HepG2 (cell line): ENCODE measurements at regions not wholly inside any gene's neighbourhood (a gene's known extent, or its start where the extent isn't known, plus 50 kb on each side); places are given as distances from the start of the nearest gene placed in this dataset.
A peak's percentile ranks its signal among the peaks of the same experiment; 100 is the strongest.

Source experiments
- AGO1 ChIP-seq: fragments of 200-400 bp; formaldehyde crosslinking; IDR thresholded peaks from 2 replicates; pipeline ENCODE4 v1.6.1; 2017; ENCODE audit warnings: mild to moderate bottlenecking, low read depth, low read length, moderate library complexity; ENCODE audit not compliant: poor library complexity, severe bottlenecking
- CBX2 ChIP-seq, 2 experiments: fragments of 200-600 bp in 1 of 2; sonication (generic); formaldehyde crosslinking in 1 of 2; IDR thresholded peaks; 2 replicates each; pipeline versions ENCODE4 v1.7.0 to v1.8.1; 2018 to 2022; ENCODE audit warnings: low read depth in 2 of 2, low read length in 1 of 2, mild to moderate bottlenecking in 1 of 2, missing genetic modification reagents in 1 of 2
- GABPB1 ChIP-seq: IDR thresholded peaks from 2 replicates; pipeline ENCODE4 v1.6.1; 2016; ENCODE audit warnings: mild to moderate bottlenecking, missing genetic modification reagents, moderate library complexity, missing compliant biosample characterization
- KLF12 ChIP-seq: sonication (generic); formaldehyde crosslinking; IDR thresholded peaks from 2 replicates; pipeline ENCODE4 v1.4.0; 2020; ENCODE audit warnings: missing genetic modification reagents, borderline replicate concordance
- MBD4 ChIP-seq: IDR thresholded peaks from 2 replicates; pipeline ENCODE4 v1.6.1; 2012; ENCODE audit warnings: low read length, inconsistent platforms, borderline replicate concordance
- MED8 ChIP-seq: sonication (generic); formaldehyde crosslinking; IDR thresholded peaks from 2 replicates; pipeline ENCODE4 v1.8.1; 2023; ENCODE audit warnings: mild to moderate bottlenecking, missing genetic modification reagents; ENCODE audit not compliant: insufficient replicate concordance
- NR2F6 ChIP-seq, 2 experiments: IDR thresholded peaks; 2 replicates each; pipeline ENCODE4 v1.6.1; 2016; ENCODE audit warnings: antibody characterized with exemption in 1 of 2, mild to moderate bottlenecking in 1 of 2
- UBTF ChIP-seq: sonication (generic); formaldehyde crosslinking; IDR thresholded peaks from 2 replicates; pipeline ENCODE4 v1.4.0; 2020; ENCODE audit warnings: mild to moderate bottlenecking, missing genetic modification reagents
- ZBTB4 ChIP-seq: sonication (generic); formaldehyde crosslinking; IDR thresholded peaks from 2 replicates; pipeline ENCODE4 v1.4.0; 2020; ENCODE audit warnings: missing genetic modification reagents, mild to moderate bottlenecking, borderline replicate concordance
- ZBTB8A ChIP-seq: sonication (generic); formaldehyde crosslinking; IDR thresholded peaks from 2 replicates; pipeline ENCODE4 v1.4.0; 2020; ENCODE audit warnings: mild to moderate bottlenecking, low read depth, missing genetic modification reagents, borderline replicate concordance
- ZNF232 ChIP-seq: sonication (generic); formaldehyde crosslinking; IDR thresholded peaks from 2 replicates; pipeline ENCODE4 v1.4.0; 2020; ENCODE audit warnings: missing genetic modification reagents, borderline replicate concordance
- ZNF274 ChIP-seq: sonication (generic); formaldehyde crosslinking; IDR thresholded peaks from 2 replicates; pipeline ENCODE4 v1.5.1; 2020; ENCODE audit warnings: mild to moderate bottlenecking, missing genetic modification reagents
- ZNF550 ChIP-seq: sonication (generic); formaldehyde crosslinking; IDR thresholded peaks from 2 replicates; pipeline ENCODE4 v1.4.0; 2020; ENCODE audit warnings: mild to moderate bottlenecking, missing genetic modification reagents, borderline replicate concordance
- ZNF577 ChIP-seq: sonication (generic); formaldehyde crosslinking; IDR thresholded peaks from 2 replicates; pipeline ENCODE4 v1.4.0; 2020; ENCODE audit warnings: mild to moderate bottlenecking, low read depth, missing genetic modification reagents, borderline replicate concordance
- TF ChIP-seq, protein P1 (sequence below): sonication (generic); formaldehyde crosslinking; IDR thresholded peaks from 2 replicates; pipeline ENCODE4; 2020; ENCODE audit warnings: missing genetic modification reagents, mild to moderate bottlenecking, borderline replicate concordance
- TF ChIP-seq, protein P2 (sequence below): sonication (generic); formaldehyde crosslinking; IDR thresholded peaks from 2 replicates; pipeline ENCODE4 v1.5.1; 2020; ENCODE audit warnings: missing genetic modification reagents, mild to moderate bottlenecking, borderline replicate concordance

- TF ChIP-seq, protein P1, sequence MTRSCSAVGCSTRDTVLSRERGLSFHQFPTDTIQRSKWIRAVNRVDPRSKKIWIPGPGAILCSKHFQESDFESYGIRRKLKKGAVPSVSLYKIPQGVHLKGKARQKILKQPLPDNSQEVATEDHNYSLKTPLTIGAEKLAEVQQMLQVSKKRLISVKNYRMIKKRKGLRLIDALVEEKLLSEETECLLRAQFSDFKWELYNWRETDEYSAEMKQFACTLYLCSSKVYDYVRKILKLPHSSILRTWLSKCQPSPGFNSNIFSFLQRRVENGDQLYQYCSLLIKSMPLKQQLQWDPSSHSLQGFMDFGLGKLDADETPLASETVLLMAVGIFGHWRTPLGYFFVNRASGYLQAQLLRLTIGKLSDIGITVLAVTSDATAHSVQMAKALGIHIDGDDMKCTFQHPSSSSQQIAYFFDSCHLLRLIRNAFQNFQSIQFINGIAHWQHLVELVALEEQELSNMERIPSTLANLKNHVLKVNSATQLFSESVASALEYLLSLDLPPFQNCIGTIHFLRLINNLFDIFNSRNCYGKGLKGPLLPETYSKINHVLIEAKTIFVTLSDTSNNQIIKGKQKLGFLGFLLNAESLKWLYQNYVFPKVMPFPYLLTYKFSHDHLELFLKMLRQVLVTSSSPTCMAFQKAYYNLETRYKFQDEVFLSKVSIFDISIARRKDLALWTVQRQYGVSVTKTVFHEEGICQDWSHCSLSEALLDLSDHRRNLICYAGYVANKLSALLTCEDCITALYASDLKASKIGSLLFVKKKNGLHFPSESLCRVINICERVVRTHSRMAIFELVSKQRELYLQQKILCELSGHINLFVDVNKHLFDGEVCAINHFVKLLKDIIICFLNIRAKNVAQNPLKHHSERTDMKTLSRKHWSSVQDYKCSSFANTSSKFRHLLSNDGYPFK (CRISPR knock-in tag): no peak
- TF ChIP-seq MED8 (CRISPR knock-in tag): no peak
- TF ChIP-seq ZBTB8A (CRISPR knock-in tag): no peak
- no peak for TF ChIP-seq ZNF550 (CRISPR knock-in tag)
- no peak for TF ChIP-seq CBX2 (IDR thresholded peaks at IDR 0.05; ENCODE audit: low read depth, low read length)
- TF ChIP-seq CBX2 (CRISPR knock-in tag; IDR thresholded peaks at IDR 0.05; ENCODE audit: low read depth): no peak
- TF ChIP-seq, protein P2, sequence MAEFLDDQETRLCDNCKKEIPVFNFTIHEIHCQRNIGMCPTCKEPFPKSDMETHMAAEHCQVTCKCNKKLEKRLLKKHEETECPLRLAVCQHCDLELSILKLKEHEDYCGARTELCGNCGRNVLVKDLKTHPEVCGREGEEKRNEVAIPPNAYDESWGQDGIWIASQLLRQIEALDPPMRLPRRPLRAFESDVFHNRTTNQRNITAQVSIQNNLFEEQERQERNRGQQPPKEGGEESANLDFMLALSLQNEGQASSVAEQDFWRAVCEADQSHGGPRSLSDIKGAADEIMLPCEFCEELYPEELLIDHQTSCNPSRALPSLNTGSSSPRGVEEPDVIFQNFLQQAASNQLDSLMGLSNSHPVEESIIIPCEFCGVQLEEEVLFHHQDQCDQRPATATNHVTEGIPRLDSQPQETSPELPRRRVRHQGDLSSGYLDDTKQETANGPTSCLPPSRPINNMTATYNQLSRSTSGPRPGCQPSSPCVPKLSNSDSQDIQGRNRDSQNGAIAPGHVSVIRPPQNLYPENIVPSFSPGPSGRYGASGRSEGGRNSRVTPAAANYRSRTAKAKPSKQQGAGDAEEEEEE (CRISPR knock-in tag): no peak
- 0 out of 2 replicates have a peak, but pooled peaks have one; percentile 39 for TF ChIP-seq ZNF232 (CRISPR knock-in tag)
- TF ChIP-seq ZNF577: no peak
- TF ChIP-seq ZNF274 (CRISPR knock-in tag): no peak
- TF ChIP-seq MBD4: no peak
- 0 out of 2 replicates have a peak, but pooled peaks have one; percentile 31 for TF ChIP-seq ZBTB4 (CRISPR knock-in tag)
- TF ChIP-seq GABPB1 (CRISPR knock-in tag): peak; percentile 41; the same call in 1 of the 2 replicates
- no peak for TF ChIP-seq AGO1
- peak; percentile 80 for TF ChIP-seq NR2F6 (IDR thresholded peaks at IDR 0.05)
- peak; percentile 90 for TF ChIP-seq NR2F6 (CRISPR knock-in tag; IDR thresholded peaks at IDR 0.05)
- no peak for TF ChIP-seq UBTF
- TF ChIP-seq KLF12: no peak
Measured at GRCh38 chr9:70470050-70471015, 55.9 kb upstream of the KLF9 start (continued).
